ENCODE measurements at regions not wholly inside any gene's neighbourhood (a gene's known extent, or its start where the extent isn't known, plus 50 kb on each side); places are given as distances from the start of the nearest gene placed in this dataset.

GRCh38 chr11:129729823-129730222, 85.8 kb upstream of the TMEM45B start:
- TF ChIP-seq, protein P1, sequence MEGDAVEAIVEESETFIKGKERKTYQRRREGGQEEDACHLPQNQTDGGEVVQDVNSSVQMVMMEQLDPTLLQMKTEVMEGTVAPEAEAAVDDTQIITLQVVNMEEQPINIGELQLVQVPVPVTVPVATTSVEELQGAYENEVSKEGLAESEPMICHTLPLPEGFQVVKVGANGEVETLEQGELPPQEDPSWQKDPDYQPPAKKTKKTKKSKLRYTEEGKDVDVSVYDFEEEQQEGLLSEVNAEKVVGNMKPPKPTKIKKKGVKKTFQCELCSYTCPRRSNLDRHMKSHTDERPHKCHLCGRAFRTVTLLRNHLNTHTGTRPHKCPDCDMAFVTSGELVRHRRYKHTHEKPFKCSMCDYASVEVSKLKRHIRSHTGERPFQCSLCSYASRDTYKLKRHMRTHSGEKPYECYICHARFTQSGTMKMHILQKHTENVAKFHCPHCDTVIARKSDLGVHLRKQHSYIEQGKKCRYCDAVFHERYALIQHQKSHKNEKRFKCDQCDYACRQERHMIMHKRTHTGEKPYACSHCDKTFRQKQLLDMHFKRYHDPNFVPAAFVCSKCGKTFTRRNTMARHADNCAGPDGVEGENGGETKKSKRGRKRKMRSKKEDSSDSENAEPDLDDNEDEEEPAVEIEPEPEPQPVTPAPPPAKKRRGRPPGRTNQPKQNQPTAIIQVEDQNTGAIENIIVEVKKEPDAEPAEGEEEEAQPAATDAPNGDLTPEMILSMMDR (IDR thresholded peaks at IDR 0.05; ENCODE audit: control insufficient read depth, extremely low read depth, insufficient read depth): no peak
- no peak overlapping the region for H3K4me3 ChIP-seq (ENCODE audit: low read depth, low read length)
- no peak for DNase-seq (ENCODE audit: low read depth)

- DNase-seq (ENCODE audit: low read depth): no peak
- no peak overlapping the region for H3K4me3 ChIP-seq (ENCODE audit: low read depth, low read length)
- TF ChIP-seq, protein P1 (IDR thresholded peaks at IDR 0.05; ENCODE audit: control insufficient read depth, extremely low read depth, insufficient read depth): no peak
Observed at GRCh38 chr11:129731316-129731715, 84.3 kb upstream of the TMEM45B start.

GRCh38 chr11:129732941-129733340, 82.7 kb upstream of the TMEM45B start:
- no peak overlapping the region for H3K4me3 ChIP-seq (ENCODE audit: low read depth, low read length)
- TF ChIP-seq, protein P1 (IDR thresholded peaks at IDR 0.05; ENCODE audit: control insufficient read depth, extremely low read depth, insufficient read depth): no peak
- no peak for DNase-seq (ENCODE audit: low read depth)

DNA sequence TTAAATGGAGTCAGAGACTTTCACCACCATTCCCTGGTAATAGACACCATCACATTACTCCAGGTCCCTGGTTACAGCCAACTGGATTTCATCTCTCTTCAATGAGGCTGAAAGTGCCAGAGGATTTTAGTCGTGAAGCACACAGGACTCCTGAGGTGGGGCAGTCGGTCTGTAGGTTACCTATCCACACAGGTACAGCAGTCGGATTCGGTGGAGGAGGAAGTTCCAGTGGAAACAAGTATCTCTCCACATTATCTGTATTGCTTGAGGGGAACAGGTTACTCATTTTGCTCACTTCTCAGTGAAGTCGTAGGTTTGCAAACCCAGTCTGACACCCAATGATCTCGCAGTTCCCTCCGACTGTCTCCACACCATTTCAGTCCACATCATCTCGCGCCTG, 82.3 kb upstream of the TMEM45B start:
- TF ChIP-seq, protein P1 (IDR thresholded peaks at IDR 0.05; ENCODE audit: control insufficient read depth, extremely low read depth, insufficient read depth): no peak
- no peak overlapping the region for H3K4me3 ChIP-seq (ENCODE audit: low read depth, low read length)
- no peak for DNase-seq (ENCODE audit: low read depth)

DNA sequence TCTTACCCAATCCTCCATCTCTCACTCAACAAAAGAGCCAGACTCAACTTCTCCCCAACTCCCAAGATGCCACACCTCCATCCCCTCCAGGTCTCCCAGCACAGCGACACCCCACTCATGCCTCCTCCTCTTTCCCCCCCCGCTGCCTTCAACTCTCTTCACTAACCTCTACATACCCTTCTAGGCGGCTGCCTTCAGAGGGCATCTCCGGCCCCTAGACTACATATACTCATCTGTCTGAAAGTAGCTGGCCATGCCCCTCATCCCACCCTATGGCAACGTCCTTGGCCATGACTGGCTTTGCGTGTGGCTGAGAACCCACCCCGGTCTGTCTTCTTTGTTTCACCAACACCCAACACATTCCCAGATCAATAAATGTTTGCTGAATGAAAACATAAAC, 81.7 kb upstream of the TMEM45B start:
- TF ChIP-seq, protein P1 (IDR thresholded peaks at IDR 0.05; ENCODE audit: control insufficient read depth, extremely low read depth, insufficient read depth): no peak
- H3K4me3 ChIP-seq (ENCODE audit: low read depth, low read length): no peak overlapping the region
- no peak for DNase-seq (ENCODE audit: low read depth)

- TF ChIP-seq, protein P1 (IDR thresholded peaks at IDR 0.05; ENCODE audit: control insufficient read depth, extremely low read depth, insufficient read depth): no peak
- no peak overlapping the region for H3K4me3 ChIP-seq (ENCODE audit: low read depth, low read length)
- no peak for DNase-seq (ENCODE audit: low read depth)
Observed at GRCh38 chr11:129734654-129735053, 81.0 kb upstream of the TMEM45B start.

DNA sequence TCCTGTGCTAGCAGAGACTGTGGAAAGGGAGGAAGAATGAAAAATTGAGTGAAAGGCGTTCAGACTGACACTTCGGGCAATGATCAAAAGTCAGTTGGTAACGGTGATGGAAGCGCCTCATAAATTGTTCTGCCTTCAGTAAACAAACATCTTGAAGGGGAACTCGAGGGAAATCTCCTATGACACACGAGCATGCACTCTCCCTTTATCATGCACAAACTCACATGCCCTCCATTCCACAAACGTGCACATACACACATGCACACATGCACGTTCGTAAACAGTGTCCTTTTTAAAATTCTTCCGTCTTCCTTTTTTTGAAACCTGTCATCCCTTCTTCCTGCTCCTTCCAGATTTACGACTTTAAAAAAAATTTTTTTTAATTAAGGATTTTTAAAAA, 77.8 kb upstream of the TMEM45B start:
- H3K4me3 ChIP-seq (ENCODE audit: low read depth, low read length): no peak overlapping the region
- DNase-seq (ENCODE audit: low read depth): no peak
- TF ChIP-seq, protein P1 (IDR thresholded peaks at IDR 0.05; ENCODE audit: control insufficient read depth, extremely low read depth, insufficient read depth): no peak
